AG10803 (cell line): ENCODE measurements at regions not wholly inside any gene's neighbourhood (a gene's known extent, or its start where the extent isn't known, plus 50 kb on each side); places are given as distances from the start of the nearest gene placed in this dataset.

ENCODE experiments used
- DNase-seq: peaks from one replicate; pipeline ENCODE4 v3.0.0; 2010; ENCODE audit warnings: low read depth
- H3K4me3 ChIP-seq: 2 replicates; pipeline ENCODE4 v1.5.1; 2011; ENCODE audit warnings: mild to moderate bottlenecking, low read length, control low read depth
- TF ChIP-seq, protein P1 (sequence below): conservative IDR thresholded peaks from 2 replicates; pipeline ENCODE4 v1.5.1; 2011; ENCODE audit warnings: mild to moderate bottlenecking, low read length, control low read depth, inconsistent platforms

DNA sequence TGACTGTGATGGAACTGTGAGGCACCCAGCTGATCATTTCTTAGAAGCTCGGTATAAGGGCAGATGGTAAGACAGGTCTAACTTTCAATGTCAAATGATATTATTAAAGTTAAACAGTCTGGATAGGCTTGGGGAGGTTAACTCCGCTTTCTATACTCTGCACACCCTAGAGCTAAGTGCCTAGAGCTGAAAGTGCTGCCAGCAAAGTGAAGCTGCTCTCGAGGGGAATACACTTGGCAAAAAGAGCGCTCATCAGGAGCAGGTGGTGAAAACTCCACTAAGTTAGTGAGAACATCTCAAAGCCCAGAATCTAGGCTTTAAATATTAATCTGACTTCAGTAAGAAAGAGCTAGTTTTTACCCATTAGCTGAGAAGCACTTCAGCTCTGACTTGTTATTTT, 349.6 kb upstream of the SLC30A5 start:
- no peak for DNase-seq
- no peak overlapping the region for H3K4me3 ChIP-seq
- TF ChIP-seq, protein P1, sequence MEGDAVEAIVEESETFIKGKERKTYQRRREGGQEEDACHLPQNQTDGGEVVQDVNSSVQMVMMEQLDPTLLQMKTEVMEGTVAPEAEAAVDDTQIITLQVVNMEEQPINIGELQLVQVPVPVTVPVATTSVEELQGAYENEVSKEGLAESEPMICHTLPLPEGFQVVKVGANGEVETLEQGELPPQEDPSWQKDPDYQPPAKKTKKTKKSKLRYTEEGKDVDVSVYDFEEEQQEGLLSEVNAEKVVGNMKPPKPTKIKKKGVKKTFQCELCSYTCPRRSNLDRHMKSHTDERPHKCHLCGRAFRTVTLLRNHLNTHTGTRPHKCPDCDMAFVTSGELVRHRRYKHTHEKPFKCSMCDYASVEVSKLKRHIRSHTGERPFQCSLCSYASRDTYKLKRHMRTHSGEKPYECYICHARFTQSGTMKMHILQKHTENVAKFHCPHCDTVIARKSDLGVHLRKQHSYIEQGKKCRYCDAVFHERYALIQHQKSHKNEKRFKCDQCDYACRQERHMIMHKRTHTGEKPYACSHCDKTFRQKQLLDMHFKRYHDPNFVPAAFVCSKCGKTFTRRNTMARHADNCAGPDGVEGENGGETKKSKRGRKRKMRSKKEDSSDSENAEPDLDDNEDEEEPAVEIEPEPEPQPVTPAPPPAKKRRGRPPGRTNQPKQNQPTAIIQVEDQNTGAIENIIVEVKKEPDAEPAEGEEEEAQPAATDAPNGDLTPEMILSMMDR, result no peak

- DNase-seq, result peak; percentile 15
- TF ChIP-seq, protein P1, result peak; percentile 37
- H3K4me3 ChIP-seq, result no peak overlapping the region
Observed at GRCh38 chr5:68745448-68745847, 348.4 kb upstream of the SLC30A5 start.

DNA sequence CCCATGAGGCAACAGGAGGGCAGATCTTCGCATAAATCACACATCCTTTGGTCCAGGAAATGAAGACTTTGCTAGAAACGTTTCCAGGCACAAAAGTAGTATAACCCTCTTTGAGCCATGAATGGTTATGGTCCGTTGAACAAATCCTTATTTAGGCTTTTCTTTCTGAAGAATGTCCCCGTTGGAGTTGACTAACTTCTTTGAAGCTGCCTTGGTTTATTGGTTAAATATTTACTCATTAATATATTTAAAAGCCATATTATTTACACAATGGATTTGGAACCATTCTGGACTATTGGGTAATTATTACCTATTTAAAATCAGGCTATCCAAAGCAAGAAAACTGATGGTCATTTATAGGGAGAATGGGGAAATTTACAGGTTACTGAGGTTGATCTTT, 347.6 kb upstream of the SLC30A5 start:
- H3K4me3 ChIP-seq, result no peak overlapping the region
- TF ChIP-seq, protein P1, result no peak
- DNase-seq, result no peak

DNA sequence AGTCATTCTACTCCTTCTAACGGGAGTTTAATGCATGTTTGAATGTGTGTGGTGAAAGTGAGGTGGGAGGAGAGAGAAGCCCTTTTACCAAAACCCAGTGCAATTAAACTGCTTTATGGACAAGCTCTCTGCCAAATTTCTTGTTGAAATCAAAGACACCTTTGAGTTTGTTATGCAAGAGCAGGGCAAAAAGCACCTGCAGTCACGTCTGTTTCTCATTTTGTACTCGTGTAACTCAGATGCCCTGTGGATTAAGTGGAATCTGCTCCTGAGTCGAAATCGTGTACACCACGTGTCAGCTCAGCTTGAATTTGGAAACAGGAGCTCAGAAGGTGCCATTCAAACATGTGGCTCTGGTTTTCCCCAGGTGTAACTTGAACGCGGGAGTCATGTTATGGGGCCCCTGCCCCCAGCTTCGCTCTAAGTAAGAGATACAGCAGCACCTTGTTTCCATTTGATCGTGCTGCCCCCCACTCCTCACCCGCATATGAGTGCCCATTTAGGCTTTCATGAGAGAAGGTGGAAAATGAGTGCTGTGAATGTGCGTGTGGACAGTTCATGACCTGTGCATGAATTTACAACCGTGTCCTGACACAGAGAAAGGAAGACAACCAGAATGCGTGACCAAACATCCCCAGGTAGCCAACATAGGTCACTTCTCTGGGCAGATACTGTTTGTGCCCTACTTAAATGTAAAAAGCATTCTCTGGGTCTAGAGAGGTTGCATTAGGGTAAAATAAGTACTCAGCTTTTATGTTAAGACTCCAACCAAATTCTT, 347.0 kb upstream of the SLC30A5 start:
- no peak for DNase-seq
- H3K4me3 ChIP-seq, result no peak overlapping the region
- TF ChIP-seq, protein P1, result no peak

GRCh38 chr5:68747521-68747920, 346.3 kb upstream of the SLC30A5 start:
- no peak for DNase-seq
- no peak overlapping the region for H3K4me3 ChIP-seq
- TF ChIP-seq, protein P1, result no peak

- H3K4me3 ChIP-seq, result no peak overlapping the region
- peak; percentile 14 for DNase-seq
- TF ChIP-seq, protein P1, result no peak
Observed at GRCh38 chr5:68748101-68748500, 345.7 kb upstream of the SLC30A5 start.

DNA sequence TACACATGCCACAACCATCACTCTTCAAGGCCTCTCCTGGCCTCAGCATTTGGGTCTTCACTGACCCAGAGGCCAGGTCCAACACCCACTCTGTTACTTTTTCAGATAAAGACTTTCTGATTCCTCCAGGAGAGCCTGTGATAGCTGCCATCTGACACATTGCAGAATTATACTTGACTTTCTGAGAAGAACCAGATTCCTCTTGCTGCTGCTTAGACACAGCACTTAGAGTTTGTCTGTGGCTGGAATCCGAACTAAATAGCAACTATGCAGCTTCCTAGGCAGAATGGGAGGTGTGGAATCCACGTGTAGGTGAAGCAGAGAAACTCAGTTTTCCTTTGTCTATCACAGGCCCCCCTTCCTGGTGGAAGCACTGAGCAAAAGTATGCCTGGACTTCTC, 344.7 kb upstream of the SLC30A5 start:
- H3K4me3 ChIP-seq, result no peak overlapping the region
- DNase-seq, result no peak
- TF ChIP-seq, protein P1, result no peak
